ENCODE measurements at regions not wholly inside any gene's neighbourhood (a gene's known extent, or its start where the extent isn't known, plus 50 kb on each side); places are given as distances from the start of the nearest gene placed in this dataset.

- H3K27ac ChIP-seq (ENCODE audit: low read length), result no peak overlapping the region
- H3K4me1 ChIP-seq (ENCODE audit: low read length), result no peaks in the 10 kb centered on the region
- TF ChIP-seq EZH2phosphoT487 (IDR thresholded peaks at IDR 0.05; ENCODE audit: low read length) (no peak), EZH2 (optimal IDR thresholded peaks at IDR 0.05; ENCODE audit: low read depth, low read length) (no peak), CTCF (IDR thresholded peaks at IDR 0.05; ENCODE audit: low read length) (no peak)
- H3K9ac ChIP-seq (ENCODE audit: low read length), result no peak overlapping the region
- no peaks in the 10 kb centered on the region for H3K36me3 ChIP-seq (replicated peaks; ENCODE audit: insufficient read depth, low read length)
- no peak for DNase-seq
- H3K9me3 ChIP-seq (replicated peaks; ENCODE audit: insufficient read depth, low read length), result no peaks in the 10 kb centered on the region
- H3K4me3 ChIP-seq (ENCODE audit: low read length), result no peak overlapping the region
- H3K27me3 ChIP-seq (replicated peaks; ENCODE audit: insufficient read depth, low read length), result no peaks in the 10 kb centered on the region
- H3K4me2 ChIP-seq (ENCODE audit: low read depth, low read length), result no peak overlapping the region
- no peaks in the 10 kb centered on the region for H4K20me1 ChIP-seq (ENCODE audit: insufficient read depth, low read length)
- no peaks in the 10 kb centered on the region for H3K79me2 ChIP-seq (ENCODE audit: low read length)
- no peak overlapping the region for H2AFZ ChIP-seq (ENCODE audit: low read length)
- H3K9me2 ChIP-seq (replicated peaks; ENCODE audit: insufficient read depth, low read length), result no peaks in the 10 kb centered on the region
- H3F3A ChIP-seq (ENCODE audit: insufficient read depth, low read length), result no peaks in the 10 kb centered on the region
These were observed 539.7 kb upstream of the IL12A start for GRCh38 chr3:159448902-159449301.

- H3K4me3 ChIP-seq (ENCODE audit: low read length), result no peak overlapping the region
- no peak overlapping the region for H3K4me2 ChIP-seq (ENCODE audit: low read depth, low read length)
- no peaks in the 10 kb centered on the region for H3K9me3 ChIP-seq (replicated peaks; ENCODE audit: insufficient read depth, low read length)
- H4K20me1 ChIP-seq (ENCODE audit: insufficient read depth, low read length), result no peaks in the 10 kb centered on the region
- no peak for DNase-seq
- H3K27ac ChIP-seq (ENCODE audit: low read length), result no peak overlapping the region
- H3F3A ChIP-seq (ENCODE audit: insufficient read depth, low read length), result no peaks in the 10 kb centered on the region
- H2AFZ ChIP-seq (ENCODE audit: low read length), result no peak overlapping the region
- no peak for TF ChIP-seq EZH2phosphoT487 (IDR thresholded peaks at IDR 0.05; ENCODE audit: low read length)
- no peak for TF ChIP-seq CTCF (IDR thresholded peaks at IDR 0.05; ENCODE audit: low read length)
- no peaks in the 10 kb centered on the region for H3K36me3 ChIP-seq (replicated peaks; ENCODE audit: insufficient read depth, low read length)
- H3K27me3 ChIP-seq (replicated peaks; ENCODE audit: insufficient read depth, low read length), result no peaks in the 10 kb centered on the region
- H3K79me2 ChIP-seq (ENCODE audit: low read length), result no peaks in the 10 kb centered on the region
- H3K9ac ChIP-seq (ENCODE audit: low read length), result no peak overlapping the region
- H3K9me2 ChIP-seq (replicated peaks; ENCODE audit: insufficient read depth, low read length), result no peaks in the 10 kb centered on the region
- no peaks in the 10 kb centered on the region for H3K4me1 ChIP-seq (ENCODE audit: low read length)
These were observed 537.6 kb upstream of the IL12A start for GRCh38 chr3:159451067-159451466.

- H2AFZ ChIP-seq (ENCODE audit: low read length), result no peak overlapping the region
- H4K20me1 ChIP-seq (ENCODE audit: insufficient read depth, low read length), result no peaks in the 10 kb centered on the region
- no peaks in the 10 kb centered on the region for H3K79me2 ChIP-seq (ENCODE audit: low read length)
- no peaks in the 10 kb centered on the region for H3K4me1 ChIP-seq (ENCODE audit: low read length)
- H3K4me2 ChIP-seq (ENCODE audit: low read depth, low read length), result no peak overlapping the region
- H3K27ac ChIP-seq (ENCODE audit: low read length), result no peak overlapping the region
- H3K36me3 ChIP-seq (replicated peaks; ENCODE audit: insufficient read depth, low read length), result no peaks in the 10 kb centered on the region
- H3K4me3 ChIP-seq (ENCODE audit: low read length), result no peak overlapping the region
- no peaks in the 10 kb centered on the region for H3K27me3 ChIP-seq (replicated peaks; ENCODE audit: insufficient read depth, low read length)
- no peak for DNase-seq
- H3K9me2 ChIP-seq (replicated peaks; ENCODE audit: insufficient read depth, low read length), result no peaks in the 10 kb centered on the region
- H3K9me3 ChIP-seq (replicated peaks; ENCODE audit: insufficient read depth, low read length), result no peaks in the 10 kb centered on the region
- no peak overlapping the region for H3K9ac ChIP-seq (ENCODE audit: low read length)
- TF ChIP-seq CTCF (IDR thresholded peaks at IDR 0.05; ENCODE audit: low read length), result no peak
- TF ChIP-seq EZH2 (optimal IDR thresholded peaks at IDR 0.05; ENCODE audit: low read depth, low read length), result no peak
- TF ChIP-seq EZH2phosphoT487 (IDR thresholded peaks at IDR 0.05; ENCODE audit: low read length), result no peak
- H3F3A ChIP-seq (ENCODE audit: insufficient read depth, low read length), result no peaks in the 10 kb centered on the region
These were observed 537.2 kb upstream of the IL12A start for GRCh38 chr3:159451482-159451881.

Data from MM.1S (cell line).